HG03060 (cell line): ENCODE measurements at regions not wholly inside any gene's neighbourhood (a gene's known extent, or its start where the extent isn't known, plus 50 kb on each side); places are given as distances from the start of the nearest gene placed in this dataset.
A peak's percentile ranks its signal among the peaks of the same experiment; 100 is the strongest.
"Not testable (repeated sequence)": the region's sequence is repeated elsewhere in the genome, so short reads cannot be mapped to it uniquely, and the experiment has no call there.

Experiments
- ATAC-seq: cut with Tn5 transposase; IDR thresholded peaks from one replicate; pipeline ENCODE4 v1.9.1; 2021; ENCODE audit warnings: low read depth, moderate number of reproducible peaks; ENCODE audit not compliant: unreplicated experiment

DNA sequence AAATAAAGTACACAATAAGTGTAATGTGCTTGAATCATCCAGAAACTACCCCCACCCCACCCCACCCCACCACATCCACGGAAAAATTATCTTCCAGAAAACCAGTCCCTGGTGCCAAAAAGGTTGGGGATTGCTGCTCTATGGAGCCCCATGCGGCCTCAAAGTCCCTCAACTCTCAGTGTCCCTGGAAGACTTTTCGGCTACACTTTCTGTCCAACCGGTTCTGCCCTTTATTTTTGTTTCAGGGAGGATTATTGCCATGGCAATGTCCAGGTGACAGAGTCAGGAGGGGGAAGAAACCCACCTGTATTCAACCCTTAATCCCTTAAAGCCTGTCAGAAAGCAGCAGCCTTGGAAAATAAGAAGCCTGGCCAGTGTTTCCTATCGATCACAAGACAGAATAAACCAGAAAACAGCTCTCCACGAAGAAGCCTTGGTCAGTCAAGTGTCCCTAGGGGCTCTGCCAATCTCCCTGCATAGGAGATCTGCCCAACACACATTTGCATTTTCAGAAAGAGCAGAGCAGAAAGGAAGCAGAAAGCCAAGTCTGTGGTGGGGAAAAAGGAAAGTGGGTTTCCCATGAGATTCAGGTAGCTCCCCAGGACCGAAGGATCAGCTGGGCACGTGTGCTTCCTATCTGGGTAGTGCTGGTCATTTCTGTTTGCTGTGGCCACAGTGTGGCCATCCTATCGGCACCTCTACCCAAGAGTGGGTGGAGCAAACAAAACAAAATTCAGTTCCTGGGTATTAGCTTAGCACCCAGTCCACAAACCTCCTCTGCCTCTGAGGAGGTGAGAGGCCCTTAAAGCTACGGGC is 342.7 kb downstream of the SOX9 start:
- ATAC-seq = no peak

DNA sequence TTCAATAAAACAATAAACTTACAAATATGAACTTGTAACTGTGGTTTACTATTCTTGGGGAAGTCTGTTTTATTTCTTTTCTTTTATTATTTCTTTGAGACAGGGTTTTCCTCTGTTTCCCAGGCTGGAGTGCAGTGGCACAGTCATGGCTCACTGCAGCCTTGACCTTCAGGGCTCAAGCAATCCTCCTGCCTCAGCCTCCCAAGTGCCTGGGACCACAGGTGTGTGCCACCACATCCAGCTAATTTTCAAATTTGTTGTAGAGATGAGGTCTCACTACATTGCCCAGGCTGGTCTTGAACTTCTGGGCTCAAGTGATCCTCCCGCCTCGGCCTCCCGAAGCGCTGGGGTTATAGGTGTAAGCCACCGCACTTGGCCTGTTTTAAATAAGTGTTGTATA is 343.4 kb downstream of the SOX9 start:
- not testable (repeated sequence) for ATAC-seq

DNA sequence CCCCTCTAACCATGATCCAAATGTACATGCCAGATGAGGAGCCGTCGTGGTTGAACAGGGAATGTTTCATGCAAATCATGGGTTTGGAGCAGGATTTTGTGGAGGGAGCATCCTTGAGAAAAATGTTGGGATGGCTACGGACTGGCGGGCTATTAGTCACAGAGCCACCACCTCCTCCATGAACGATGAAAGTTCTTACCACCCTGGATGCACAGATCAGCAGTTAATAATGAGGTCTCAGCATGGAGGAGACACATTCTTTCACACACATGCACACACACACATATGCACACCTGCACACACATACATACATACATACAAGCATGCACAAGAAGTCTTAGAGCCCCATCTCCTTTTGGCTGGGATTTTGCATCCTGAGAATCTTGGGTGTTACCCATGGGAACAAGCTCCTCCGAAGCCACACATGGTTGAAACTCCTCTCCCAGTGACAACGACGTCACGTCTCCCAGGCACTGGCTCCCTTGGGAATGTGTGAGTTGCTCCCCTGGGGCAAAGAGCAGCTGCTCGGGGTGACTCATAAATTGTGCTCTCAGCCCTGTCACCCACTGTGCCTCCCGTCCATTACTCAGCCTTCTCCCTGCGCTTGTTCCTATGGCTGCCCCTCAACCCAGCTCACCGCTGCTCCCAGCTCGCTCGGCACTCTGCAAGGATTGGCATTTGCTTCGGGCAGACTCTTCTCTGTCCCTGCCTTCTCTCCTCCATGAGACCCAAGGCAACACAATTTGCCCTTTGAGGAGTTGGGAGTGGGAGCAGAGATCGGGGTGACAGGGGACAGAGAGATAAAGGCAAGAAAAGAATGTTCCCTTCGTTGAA is 344.6 kb downstream of the SOX9 start:
- ATAC-seq = peak; percentile 37

DNA sequence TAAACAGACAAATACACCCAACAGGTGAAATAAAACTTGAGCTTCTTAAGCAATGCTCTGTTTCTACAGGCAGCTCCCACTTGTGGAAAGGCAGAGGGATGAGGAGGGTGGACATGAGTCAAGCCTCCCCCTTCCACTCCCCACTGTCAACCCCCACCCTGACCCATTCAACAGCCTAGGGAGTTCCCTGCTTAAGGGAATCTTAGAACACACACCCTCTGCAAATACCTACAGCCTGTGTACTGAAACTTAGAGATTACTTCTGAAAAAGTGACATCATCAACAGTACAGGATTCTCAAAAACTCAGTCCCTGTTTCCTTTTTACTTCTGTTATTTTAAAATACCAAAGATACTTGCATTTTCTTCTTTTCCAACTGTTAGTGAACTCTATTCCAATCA is 345.4 kb downstream of the SOX9 start:
- ATAC-seq = peak; percentile 39

DNA sequence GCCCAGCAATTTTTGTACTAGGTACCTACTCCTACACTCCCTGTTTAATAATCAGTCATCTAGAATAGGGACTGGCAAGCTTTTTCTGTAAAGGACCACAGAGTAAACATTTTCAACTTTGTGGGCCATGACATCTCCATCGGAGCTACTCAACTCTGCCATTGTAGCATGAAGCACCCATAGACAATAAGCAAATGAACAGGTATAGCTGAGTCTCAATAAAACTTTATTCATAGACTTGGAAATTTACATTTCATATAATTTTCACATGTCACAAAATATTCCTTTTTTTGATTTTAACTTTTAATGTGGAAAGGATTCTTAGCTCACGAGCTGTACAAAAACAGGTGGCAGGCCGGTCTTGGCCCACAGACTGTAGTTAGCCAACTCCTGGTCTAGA is 345.8 kb downstream of the SOX9 start:
- no peak for ATAC-seq

- no peak for ATAC-seq
Measured at GRCh38 chr17:72467841-72468653, 347.2 kb downstream of the SOX9 start.

GRCh38 chr17:72468841-72469240 is 348.0 kb downstream of the SOX9 start:
- no peak for ATAC-seq

DNA sequence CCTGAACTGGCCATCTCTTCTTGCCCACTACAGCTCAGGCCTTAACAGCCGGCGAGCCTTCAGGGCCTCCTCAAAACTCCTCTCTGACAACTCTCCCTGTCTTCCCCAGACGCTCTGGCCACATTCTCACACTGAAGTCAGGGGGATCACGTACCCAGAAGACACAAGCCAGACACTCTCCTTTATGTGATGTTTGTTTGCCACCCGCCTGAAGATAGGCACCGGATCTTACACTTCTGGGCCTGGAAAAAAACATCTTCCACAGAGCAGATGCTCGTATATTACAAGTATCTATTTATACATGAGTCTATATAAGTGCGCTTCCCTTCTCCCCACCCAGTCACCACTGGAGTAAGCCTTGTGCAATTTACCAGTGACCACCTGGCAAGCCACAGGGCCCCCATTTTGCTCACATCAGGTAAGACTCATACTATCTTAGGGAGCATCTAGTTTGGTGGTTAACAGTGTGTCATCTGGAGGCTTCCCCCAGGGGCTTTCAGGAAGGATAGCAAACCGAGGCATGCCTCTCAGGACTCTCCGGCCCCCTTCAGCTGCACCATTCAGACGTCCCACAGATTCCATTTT is 349.4 kb downstream of the SOX9 start:
- no peak for ATAC-seq

DNA sequence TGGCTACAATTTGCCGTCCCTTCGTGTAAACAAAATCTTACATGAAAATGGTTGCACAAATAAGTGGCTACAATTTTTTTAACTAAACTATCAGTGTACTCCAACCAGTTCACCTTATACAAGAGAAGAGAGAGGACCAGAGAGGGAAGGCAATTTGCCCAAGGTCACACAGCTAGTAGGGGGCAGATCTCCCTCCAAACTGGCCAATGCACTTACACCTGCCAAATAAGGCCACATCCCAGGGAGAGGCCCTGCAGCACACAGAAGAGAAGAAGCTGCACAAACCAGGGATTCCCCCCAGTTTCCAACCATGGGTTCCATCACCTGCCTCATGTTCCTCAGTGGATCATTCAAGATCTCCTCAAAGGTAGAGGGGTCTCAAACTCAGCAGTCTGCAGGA is 349.9 kb downstream of the SOX9 start:
- no peak for ATAC-seq

DNA sequence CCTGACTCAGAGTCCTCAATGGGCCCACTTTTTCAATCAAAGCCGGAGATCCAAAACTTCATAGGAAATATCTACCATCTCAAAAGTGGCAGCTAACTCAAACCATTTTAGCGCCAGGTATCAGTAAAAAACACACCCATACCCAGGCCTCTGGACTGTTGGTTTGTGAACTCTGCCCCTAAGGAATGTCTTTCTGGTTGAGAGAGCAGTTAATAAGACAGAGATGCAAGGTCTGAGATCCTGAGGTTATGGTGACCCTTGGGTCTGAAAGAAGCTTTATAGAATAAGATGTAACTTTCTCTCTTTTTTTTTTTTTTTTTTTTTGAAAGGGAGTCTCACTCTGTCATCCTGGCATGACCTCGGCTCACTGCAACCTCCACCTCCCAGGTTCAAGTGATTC is 350.5 kb downstream of the SOX9 start:
- no peak for ATAC-seq

DNA sequence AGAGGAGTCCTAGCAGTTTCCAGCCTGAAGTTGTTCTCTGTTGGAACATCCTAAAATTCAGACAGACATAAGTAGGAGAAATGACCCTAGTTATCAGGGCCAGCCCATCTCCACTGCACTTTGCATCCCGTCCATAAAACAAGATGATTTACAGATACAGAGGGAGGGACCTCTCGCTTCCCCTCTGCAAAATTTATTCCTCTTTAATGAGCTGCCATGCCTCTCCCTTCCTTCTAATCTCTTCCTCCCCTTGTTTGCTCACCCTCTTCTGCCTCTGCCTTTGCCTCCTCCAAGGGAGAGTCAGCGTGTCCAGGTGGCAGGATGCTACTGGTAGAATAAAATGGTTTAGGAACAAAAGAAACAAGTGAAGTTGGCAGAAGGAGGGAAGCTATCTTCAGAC is 351.3 kb downstream of the SOX9 start:
- no peak for ATAC-seq

DNA sequence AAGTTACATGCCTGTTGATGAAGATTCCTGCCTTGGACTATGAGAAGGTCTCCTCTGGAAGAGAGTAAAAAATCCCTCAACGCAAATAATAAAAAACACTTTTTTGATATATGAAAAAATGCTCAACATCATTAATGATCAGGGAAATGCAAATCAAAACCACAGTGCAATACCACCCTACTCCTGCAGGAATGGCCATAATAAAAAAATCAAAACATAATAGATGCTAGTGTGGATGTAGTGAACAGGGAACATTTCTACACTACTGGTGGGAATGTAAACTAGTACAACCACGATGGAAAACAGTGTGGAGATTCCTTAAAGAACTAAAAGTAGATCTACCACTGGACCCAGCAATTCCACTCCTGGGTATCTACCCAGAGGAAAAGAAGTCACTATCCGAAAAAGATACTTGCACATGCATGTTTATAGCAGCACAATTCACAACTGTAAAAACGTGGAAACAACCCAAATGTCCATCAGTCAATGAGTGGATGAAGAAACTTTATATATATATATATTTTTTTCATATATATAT is 352.1 kb downstream of the SOX9 start:
- ATAC-seq = not testable (repeated sequence)

- ATAC-seq = no peak
Measured at GRCh38 chr17:72474243-72474642, 353.4 kb downstream of the SOX9 start.

- ATAC-seq = no peak
Measured at GRCh38 chr17:72474719-72475477, 354.1 kb downstream of the SOX9 start.

DNA sequence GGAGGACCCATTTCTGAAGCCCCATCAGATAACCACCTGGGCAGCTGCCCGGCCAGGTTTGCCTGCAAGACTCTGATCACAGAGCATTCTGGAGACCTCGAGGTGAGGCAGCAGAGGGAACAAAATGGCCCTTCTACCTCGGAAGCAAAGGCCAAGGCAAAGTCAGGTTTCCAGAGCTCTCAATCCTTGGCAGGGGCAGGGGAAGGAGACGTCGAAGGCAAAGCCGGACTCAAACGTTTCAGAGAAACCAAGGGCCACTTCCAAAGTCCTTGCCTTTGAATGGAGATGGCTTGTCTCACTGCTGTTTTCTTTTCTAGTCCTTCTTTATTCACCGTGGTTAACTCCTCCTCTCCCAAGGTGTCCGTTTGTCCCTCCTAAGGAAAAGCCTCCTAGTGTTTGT is 355.3 kb downstream of the SOX9 start:
- no peak for ATAC-seq

GRCh38 chr17:72476575-72476986 is 355.8 kb downstream of the SOX9 start:
- no peak for ATAC-seq

- ATAC-seq = no peak
Measured at GRCh38 chr17:72477491-72477890, 356.7 kb downstream of the SOX9 start.

- no peak for ATAC-seq
Measured at GRCh38 chr17:72479113-72479512, 358.3 kb downstream of the SOX9 start.

GRCh38 chr17:72481572-72481971 is 360.8 kb downstream of the SOX9 start:
- ATAC-seq = no peak

DNA sequence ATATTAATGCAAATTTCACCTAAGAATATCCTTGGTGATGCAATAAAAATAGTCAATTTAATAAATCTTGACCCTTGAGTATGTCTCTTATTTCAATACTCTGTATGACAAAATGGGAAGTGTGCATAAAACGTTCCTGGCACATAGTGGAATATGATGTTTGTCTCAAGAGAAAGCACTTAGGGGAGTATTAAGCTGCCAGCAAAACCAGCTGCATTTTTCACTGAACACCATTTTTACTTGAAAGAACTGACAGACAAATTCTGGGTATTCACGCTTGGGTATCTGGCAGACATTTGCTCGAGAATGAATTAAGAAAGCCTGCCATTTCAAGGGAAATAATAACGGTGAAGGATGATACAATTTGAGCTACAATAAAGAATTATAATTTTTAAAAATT is 364.8 kb downstream of the SOX9 start:
- no peak for ATAC-seq
